Tongue (tissue), 1 donor: ENCODE measurements at regions not wholly inside any gene's neighbourhood (a gene's known extent, or its start where the extent isn't known, plus 50 kb on each side); places are given as distances from the start of the nearest gene placed in this dataset.

ENCODE experiments used
- DNase-seq: peaks from one replicate; pipeline ENCODE4 v3.0.0-alpha.2; 2015

GRCh38 chr6:91695221-91695620 is 1108.3 kb upstream of the MAP3K7 start:
- no peak for DNase-seq

- no peak for DNase-seq
Measured at GRCh38 chr6:91694016-91694654, 1107.3 kb upstream of the MAP3K7 start.

- DNase-seq, result no peak
Measured at GRCh38 chr6:91691449-91691848, 1104.6 kb upstream of the MAP3K7 start.

GRCh38 chr6:91683240-91683639 is 1096.4 kb upstream of the MAP3K7 start:
- DNase-seq, result no peak

GRCh38 chr6:91681296-91681695 is 1094.4 kb upstream of the MAP3K7 start:
- DNase-seq, result no peak

GRCh38 chr6:91678679-91679446 is 1092.0 kb upstream of the MAP3K7 start:
- no peak for DNase-seq

GRCh38 chr6:91672201-91672600 is 1085.3 kb upstream of the MAP3K7 start:
- DNase-seq, result no peak

- no peak for DNase-seq
Measured at GRCh38 chr6:91669871-91670268, 1083.0 kb upstream of the MAP3K7 start.

- DNase-seq, result peak; percentile 93
Measured at GRCh38 chr6:91669154-91669870, 1082.4 kb upstream of the MAP3K7 start.

- no peak for DNase-seq
Measured at GRCh38 chr6:91667596-91667995, 1080.7 kb upstream of the MAP3K7 start.

- DNase-seq, result no peak
Measured at GRCh38 chr6:91664327-91664959, 1077.6 kb upstream of the MAP3K7 start.

GRCh38 chr6:91660893-91661292 is 1074.0 kb upstream of the MAP3K7 start:
- no peak for DNase-seq

GRCh38 chr6:91659891-91660290 is 1073.0 kb upstream of the MAP3K7 start:
- no peak for DNase-seq

GRCh38 chr6:91654793-91655192 is 1067.9 kb upstream of the MAP3K7 start:
- no peak for DNase-seq

GRCh38 chr6:91654357-91654756 is 1067.5 kb upstream of the MAP3K7 start:
- DNase-seq, result no peak

GRCh38 chr6:91653895-91654294 is 1067.0 kb upstream of the MAP3K7 start:
- DNase-seq, result no peak

GRCh38 chr6:91653076-91653723 is 1066.3 kb upstream of the MAP3K7 start:
- no peak for DNase-seq

- no peak for DNase-seq
Measured at GRCh38 chr6:91646649-91647048, 1059.8 kb upstream of the MAP3K7 start.

GRCh38 chr6:91645811-91646210 is 1058.9 kb upstream of the MAP3K7 start:
- no peak for DNase-seq

- no peak for DNase-seq
Measured at GRCh38 chr6:91637217-91637616, 1050.3 kb upstream of the MAP3K7 start.

GRCh38 chr6:91634791-91635190 is 1047.9 kb upstream of the MAP3K7 start:
- DNase-seq, result no peak

- peak; percentile 44 for DNase-seq
Measured at GRCh38 chr6:91633374-91634111, 1046.7 kb upstream of the MAP3K7 start.
